Glutamatergic neuron (in vitro differentiated cells): ENCODE measurements at regions not wholly inside any gene's neighbourhood (a gene's known extent, or its start where the extent isn't known, plus 50 kb on each side); places are given as distances from the start of the nearest gene placed in this dataset.

Source experiments
- DNase-seq: peaks from one replicate; pipeline ENCODE4 v3.0.0; 2022
- H3K27ac Mint-ChIP-seq: one replicate; pipeline ENCODE4 v1.8.0; 2020; ENCODE audit warnings: mild to moderate bottlenecking, mixed read lengths, inconsistent platforms; ENCODE audit not compliant: unreplicated experiment
- H3K27me3 Mint-ChIP-seq: one replicate; pipeline ENCODE4 v1.8.0; 2020; ENCODE audit warnings: mild to moderate bottlenecking, moderate library complexity, mixed read lengths, inconsistent platforms; ENCODE audit not compliant: unreplicated experiment
- H3K36me3 Mint-ChIP-seq: one replicate; pipeline ENCODE4 v1.8.0; 2020; ENCODE audit warnings: mild to moderate bottlenecking, mixed read lengths, inconsistent platforms; ENCODE audit not compliant: unreplicated experiment
- H3K4me1 Mint-ChIP-seq: one replicate; pipeline ENCODE4 v1.8.0; 2020; ENCODE audit warnings: mild to moderate bottlenecking, low read depth, mixed read lengths, inconsistent platforms; ENCODE audit not compliant: unreplicated experiment
- H3K4me3 Mint-ChIP-seq: one replicate; pipeline ENCODE4 v1.8.0; 2020; ENCODE audit warnings: mild to moderate bottlenecking, mixed read lengths, inconsistent platforms; ENCODE audit not compliant: unreplicated experiment
- H3K9me3 Mint-ChIP-seq: one replicate; pipeline ENCODE4 v1.8.0; 2020; ENCODE audit warnings: mild to moderate bottlenecking, moderate library complexity, mixed read lengths, inconsistent platforms; ENCODE audit not compliant: unreplicated experiment
- TF ChIP-seq, protein P1 (sequence below): fragments of 200-600 bp; sonication (generic); IDR thresholded peaks from one replicate; pipeline ENCODE4 v1.5.0; 2021; ENCODE audit not compliant: partially characterized antibody, unreplicated experiment

DNA sequence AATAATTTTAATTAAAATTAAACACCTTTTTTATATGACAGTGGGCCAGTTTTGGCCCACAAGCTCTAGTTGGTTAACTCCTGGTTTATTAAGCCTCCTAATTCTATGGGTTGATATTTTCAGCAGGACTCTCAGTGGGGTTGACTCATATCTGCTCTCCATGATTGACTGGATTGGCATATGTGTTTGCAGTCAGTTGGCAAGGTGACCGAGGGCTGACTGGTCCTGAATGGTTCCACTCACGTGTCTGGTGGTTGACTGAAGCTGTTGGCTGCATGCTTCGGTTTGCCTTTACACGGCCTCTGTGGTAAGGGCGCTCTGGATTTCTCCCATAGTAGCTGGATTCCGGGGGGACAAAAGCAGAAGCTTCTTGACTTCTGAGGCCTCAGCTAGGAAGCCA lies 65.3 kb upstream of the ZNF280D start:
- no peak overlapping the region for H3K27ac Mint-ChIP-seq

DNA sequence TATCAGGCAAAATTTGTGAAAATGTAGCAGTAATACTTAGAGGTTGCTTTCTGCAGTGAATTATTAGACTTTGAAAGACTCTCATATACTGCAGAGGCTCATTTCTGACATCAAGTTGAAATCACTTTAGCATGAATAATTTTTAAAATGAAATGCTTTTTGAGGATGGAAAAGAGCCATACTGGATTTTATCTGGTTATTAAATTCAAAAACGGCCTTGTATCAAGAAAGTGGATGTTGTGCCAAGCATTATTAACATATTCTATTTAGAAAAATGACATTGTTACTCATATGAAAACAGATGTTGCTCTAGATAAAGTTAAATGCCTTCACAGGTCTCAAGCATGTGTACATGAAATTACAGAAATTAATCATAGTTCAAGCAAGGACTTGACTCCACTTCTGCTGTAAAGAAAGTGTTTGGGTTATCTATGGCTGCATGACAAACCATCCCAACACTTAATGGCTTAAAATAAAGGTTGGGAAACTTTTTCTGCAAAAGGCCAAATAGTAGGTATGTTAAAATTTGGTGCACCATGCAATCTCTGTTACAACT lies 64.5 kb upstream of the ZNF280D start:
- Mint-ChIP-seq H3K9me3 (no peaks in the 10 kb centered on the region), H3K4me3 (no peak overlapping the region)

More for the DNA sequence above, 65.3 kb upstream of the ZNF280D start:
- Mint-ChIP-seq H3K36me3 (no peaks in the 10 kb centered on the region), H3K4me3 (no peak overlapping the region), H3K4me1 (no peaks in the 10 kb centered on the region), H3K27me3 (no peaks in the 10 kb centered on the region), H3K9me3 (no peaks in the 10 kb centered on the region)
- DNase-seq, result no peak
- TF ChIP-seq, protein P1, sequence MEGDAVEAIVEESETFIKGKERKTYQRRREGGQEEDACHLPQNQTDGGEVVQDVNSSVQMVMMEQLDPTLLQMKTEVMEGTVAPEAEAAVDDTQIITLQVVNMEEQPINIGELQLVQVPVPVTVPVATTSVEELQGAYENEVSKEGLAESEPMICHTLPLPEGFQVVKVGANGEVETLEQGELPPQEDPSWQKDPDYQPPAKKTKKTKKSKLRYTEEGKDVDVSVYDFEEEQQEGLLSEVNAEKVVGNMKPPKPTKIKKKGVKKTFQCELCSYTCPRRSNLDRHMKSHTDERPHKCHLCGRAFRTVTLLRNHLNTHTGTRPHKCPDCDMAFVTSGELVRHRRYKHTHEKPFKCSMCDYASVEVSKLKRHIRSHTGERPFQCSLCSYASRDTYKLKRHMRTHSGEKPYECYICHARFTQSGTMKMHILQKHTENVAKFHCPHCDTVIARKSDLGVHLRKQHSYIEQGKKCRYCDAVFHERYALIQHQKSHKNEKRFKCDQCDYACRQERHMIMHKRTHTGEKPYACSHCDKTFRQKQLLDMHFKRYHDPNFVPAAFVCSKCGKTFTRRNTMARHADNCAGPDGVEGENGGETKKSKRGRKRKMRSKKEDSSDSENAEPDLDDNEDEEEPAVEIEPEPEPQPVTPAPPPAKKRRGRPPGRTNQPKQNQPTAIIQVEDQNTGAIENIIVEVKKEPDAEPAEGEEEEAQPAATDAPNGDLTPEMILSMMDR, result no peak

DNA sequence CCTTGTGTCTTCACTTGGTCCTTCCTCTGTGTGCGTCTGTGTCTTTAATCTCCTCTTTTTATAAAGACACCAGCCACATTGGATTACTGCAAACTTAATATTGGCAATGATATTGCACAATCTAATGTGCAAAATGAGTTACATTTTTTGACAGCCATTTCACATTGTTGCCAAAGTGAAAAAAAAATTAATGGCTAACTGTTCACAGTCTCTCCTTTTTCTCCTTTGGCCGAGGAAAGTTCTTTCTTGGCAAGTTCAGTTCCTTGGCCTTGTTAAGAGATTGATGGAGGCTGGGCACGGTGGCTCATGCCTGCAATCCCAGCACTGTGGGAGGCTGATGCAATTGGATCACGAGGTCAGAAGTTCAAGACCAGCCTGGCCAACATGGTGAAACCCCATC lies 62.2 kb upstream of the ZNF280D start:
- no peak overlapping the region for H3K4me3 Mint-ChIP-seq
- H3K36me3 Mint-ChIP-seq, result no peaks in the 10 kb centered on the region
- H3K9me3 Mint-ChIP-seq, result no peaks in the 10 kb centered on the region
- H3K4me1 Mint-ChIP-seq, result no peaks in the 10 kb centered on the region
- TF ChIP-seq, protein P1, result no peak
- no peaks in the 10 kb centered on the region for H3K27me3 Mint-ChIP-seq
- DNase-seq, result no peak
- H3K27ac Mint-ChIP-seq, result no peak overlapping the region

More for the DNA sequence above, 64.5 kb upstream of the ZNF280D start:
- Mint-ChIP-seq H3K36me3 (no peaks in the 10 kb centered on the region), H3K4me1 (no peaks in the 10 kb centered on the region), H3K27ac (no peak overlapping the region), H3K27me3 (no peaks in the 10 kb centered on the region)
- TF ChIP-seq, protein P1, result no peak
- no peak for DNase-seq

DNA sequence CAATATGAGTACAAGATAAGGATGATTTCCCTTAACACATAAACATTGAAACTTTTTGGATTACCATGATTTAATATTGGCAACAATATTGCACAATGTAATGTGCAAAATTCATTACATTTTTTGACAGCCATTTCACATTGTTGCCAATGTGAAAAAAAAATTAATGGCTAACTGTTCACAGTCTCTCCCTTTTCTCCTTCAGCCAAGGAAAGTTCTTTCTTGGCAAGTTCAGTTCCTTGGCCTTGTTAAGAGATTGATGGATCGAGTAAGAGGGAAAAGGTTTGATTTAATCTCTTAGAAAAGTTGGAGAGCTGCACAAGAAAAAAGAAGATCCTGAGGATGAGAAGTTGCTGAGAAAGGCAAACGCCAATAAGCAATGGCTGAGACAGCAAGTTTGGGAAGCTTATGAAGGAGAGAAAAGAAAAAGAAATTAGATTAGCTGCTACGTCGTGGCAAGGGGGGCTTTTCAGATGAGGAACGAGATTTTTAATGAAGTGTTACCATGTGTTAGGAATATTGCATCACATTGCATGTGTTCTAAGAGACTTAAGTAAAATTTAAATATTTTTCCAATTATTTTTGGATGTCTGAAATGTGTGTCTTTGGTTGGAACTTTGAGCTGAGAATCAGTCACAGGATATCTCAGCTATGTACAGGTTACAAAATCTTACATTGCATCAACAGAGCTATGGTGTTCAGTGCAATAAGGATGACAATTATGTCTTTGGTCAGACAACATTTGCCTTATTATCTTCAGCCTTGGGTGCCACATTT lies 61.4 kb upstream of the ZNF280D start:
- TF ChIP-seq, protein P1, result no peak
- no peak overlapping the region for H3K4me3 Mint-ChIP-seq
- DNase-seq, result no peak
- H3K36me3 Mint-ChIP-seq, result no peaks in the 10 kb centered on the region
- H3K27me3 Mint-ChIP-seq, result no peaks in the 10 kb centered on the region
- H3K9me3 Mint-ChIP-seq, result no peaks in the 10 kb centered on the region
- no peak overlapping the region for H3K27ac Mint-ChIP-seq
- H3K4me1 Mint-ChIP-seq, result no peaks in the 10 kb centered on the region

DNA sequence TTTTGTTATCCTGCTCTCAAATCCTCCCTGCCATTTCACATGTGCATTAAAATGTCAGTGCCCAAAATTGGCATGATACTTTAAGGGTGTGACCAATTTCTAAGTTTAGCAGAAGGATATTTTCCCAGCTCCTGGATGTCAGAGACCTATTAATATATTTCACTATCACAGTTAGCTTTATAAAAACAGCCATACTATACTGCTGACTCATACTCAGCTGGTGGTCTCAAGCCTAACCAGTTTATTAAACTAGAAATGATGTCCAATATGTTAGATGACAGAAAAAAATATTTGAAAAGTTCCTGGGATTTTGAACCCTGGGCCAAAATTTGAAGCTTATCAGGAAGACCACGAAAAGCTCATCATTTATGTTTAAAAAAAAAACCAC lies 60.9 kb upstream of the ZNF280D start:
- no peaks in the 10 kb centered on the region for H3K27me3 Mint-ChIP-seq
- TF ChIP-seq, protein P1, result no peak
- DNase-seq, result no peak

More for the DNA sequence above, 60.9 kb upstream of the ZNF280D start:
- Mint-ChIP-seq H3K4me1 (no peaks in the 10 kb centered on the region), H3K4me3 (no peak overlapping the region), H3K9me3 (no peaks in the 10 kb centered on the region), H3K27ac (no peak overlapping the region), H3K36me3 (no peaks in the 10 kb centered on the region)
